M059J (cell line): ENCODE measurements at regions not wholly inside any gene's neighbourhood (a gene's known extent, or its start where the extent isn't known, plus 50 kb on each side); places are given as distances from the start of the nearest gene placed in this dataset.

Experiments used
- DNase-seq: peaks from one replicate; pipeline ENCODE4 v3.0.0-alpha.2; 2012; ENCODE audit warnings: low read depth

- DNase-seq = no peak
Measured at GRCh38 chr13:80463673-80464352, 122.9 kb upstream of the SPRY2 start.

GRCh38 chr13:80462567-80462966 is 121.6 kb upstream of the SPRY2 start:
- DNase-seq = no peak

GRCh38 chr13:80462037-80462436 is 121.1 kb upstream of the SPRY2 start:
- no peak for DNase-seq

- DNase-seq = no peak
Measured at GRCh38 chr13:80458543-80458942, 117.6 kb upstream of the SPRY2 start.

- DNase-seq = peak; percentile 0
Measured at GRCh38 chr13:80454245-80454644, 113.3 kb upstream of the SPRY2 start.

- no peak for DNase-seq
Measured at GRCh38 chr13:80452279-80452678, 111.4 kb upstream of the SPRY2 start.

- no peak for DNase-seq
Measured at GRCh38 chr13:80451641-80452040, 110.7 kb upstream of the SPRY2 start.

GRCh38 chr13:80450386-80450785 is 109.5 kb upstream of the SPRY2 start:
- no peak for DNase-seq

- DNase-seq = no peak
Measured at GRCh38 chr13:80448725-80449124, 107.8 kb upstream of the SPRY2 start.

GRCh38 chr13:80447747-80448146 is 106.8 kb upstream of the SPRY2 start:
- DNase-seq = no peak

GRCh38 chr13:80444240-80445015 is 103.5 kb upstream of the SPRY2 start:
- DNase-seq = no peak

- no peak for DNase-seq
Measured at GRCh38 chr13:80442609-80443008, 101.7 kb upstream of the SPRY2 start.

GRCh38 chr13:80441968-80442367 is 101.0 kb upstream of the SPRY2 start:
- no peak for DNase-seq

- DNase-seq = no peak
Measured at GRCh38 chr13:80438521-80438920, 97.6 kb upstream of the SPRY2 start.

- no peak for DNase-seq
Measured at GRCh38 chr13:80437231-80437630, 96.3 kb upstream of the SPRY2 start.

- no peak for DNase-seq
Measured at GRCh38 chr13:80436571-80437169, 95.7 kb upstream of the SPRY2 start.

- no peak for DNase-seq
Measured at GRCh38 chr13:80430561-80430960, 89.6 kb upstream of the SPRY2 start.

GRCh38 chr13:80428349-80429096 is 87.6 kb upstream of the SPRY2 start:
- no peak for DNase-seq

- DNase-seq = no peak
Measured at GRCh38 chr13:80419416-80419815, 78.5 kb upstream of the SPRY2 start.

- no peak for DNase-seq
Measured at GRCh38 chr13:80413611-80414010, 72.7 kb upstream of the SPRY2 start.

GRCh38 chr13:80408270-80408669 is 67.3 kb upstream of the SPRY2 start:
- DNase-seq = peak; percentile 25

- no peak for DNase-seq
Measured at GRCh38 chr13:80400865-80401426, 60.0 kb upstream of the SPRY2 start.
